ENCODE measurements at regions not wholly inside any gene's neighbourhood (a gene's known extent, or its start where the extent isn't known, plus 50 kb on each side); places are given as distances from the start of the nearest gene placed in this dataset.

DNA sequence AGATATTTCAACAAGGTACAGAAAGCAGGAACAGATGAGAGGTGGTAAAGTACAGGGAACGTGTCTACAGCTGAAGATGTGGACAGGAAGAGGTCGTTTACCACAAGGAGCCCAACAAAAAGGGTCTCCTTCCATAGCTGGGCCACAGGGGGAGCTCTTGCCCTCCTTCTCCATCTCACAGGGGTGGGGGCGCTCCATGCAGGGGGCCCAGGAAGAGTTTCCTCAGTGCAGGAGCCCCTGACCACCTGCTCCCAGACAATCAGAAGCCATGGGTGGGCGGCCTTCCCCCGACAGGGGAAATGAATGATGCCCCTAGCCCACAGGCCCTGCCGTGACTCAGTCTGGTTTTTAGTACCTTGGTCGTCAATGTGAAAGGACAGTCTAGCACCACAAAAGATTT is 163.6 kb upstream of the ZNF516 start:
- TF ChIP-seq, protein P1, sequence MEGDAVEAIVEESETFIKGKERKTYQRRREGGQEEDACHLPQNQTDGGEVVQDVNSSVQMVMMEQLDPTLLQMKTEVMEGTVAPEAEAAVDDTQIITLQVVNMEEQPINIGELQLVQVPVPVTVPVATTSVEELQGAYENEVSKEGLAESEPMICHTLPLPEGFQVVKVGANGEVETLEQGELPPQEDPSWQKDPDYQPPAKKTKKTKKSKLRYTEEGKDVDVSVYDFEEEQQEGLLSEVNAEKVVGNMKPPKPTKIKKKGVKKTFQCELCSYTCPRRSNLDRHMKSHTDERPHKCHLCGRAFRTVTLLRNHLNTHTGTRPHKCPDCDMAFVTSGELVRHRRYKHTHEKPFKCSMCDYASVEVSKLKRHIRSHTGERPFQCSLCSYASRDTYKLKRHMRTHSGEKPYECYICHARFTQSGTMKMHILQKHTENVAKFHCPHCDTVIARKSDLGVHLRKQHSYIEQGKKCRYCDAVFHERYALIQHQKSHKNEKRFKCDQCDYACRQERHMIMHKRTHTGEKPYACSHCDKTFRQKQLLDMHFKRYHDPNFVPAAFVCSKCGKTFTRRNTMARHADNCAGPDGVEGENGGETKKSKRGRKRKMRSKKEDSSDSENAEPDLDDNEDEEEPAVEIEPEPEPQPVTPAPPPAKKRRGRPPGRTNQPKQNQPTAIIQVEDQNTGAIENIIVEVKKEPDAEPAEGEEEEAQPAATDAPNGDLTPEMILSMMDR (IDR thresholded peaks at IDR 0.05): no peak
- no peak for TF ChIP-seq POLR2A (IDR thresholded peaks at IDR 0.05)

Data from Peyer's patch (tissue), 4 donors.